B cell (primary cell): ENCODE measurements at regions not wholly inside any gene's neighbourhood (a gene's known extent, or its start where the extent isn't known, plus 50 kb on each side); places are given as distances from the start of the nearest gene placed in this dataset.

Source experiments
- ATAC-seq: fragments of 200-7000 bp; cut with Tn5 transposase; one replicate; pipeline ENCODE4 v1.10.0; 2021; ENCODE audit warnings: low read depth, mild to moderate bottlenecking, moderate number of reproducible peaks, moderate library complexity
- CTCF ChIA-PET: fragments of 350-600 bp; sonication (Branson Sonifier 250); formaldehyde crosslinking; loops from one replicate; lab custom pipeline; 2021; ENCODE audit warnings: antibody characterized with exemption, inconsistent platforms; lab: Charles Lee
- POLR2A ChIA-PET: fragments of 350-600 bp; sonication (Branson Sonifier 250); formaldehyde crosslinking; loops from one replicate; lab custom pipeline; 2021; ENCODE audit warnings: antibody characterized with exemption; lab: Charles Lee
- DNase-seq: peaks from one replicate; pipeline ENCODE4 v3.0.0; 2013
- H2AFZ ChIP-seq: 2 replicates; pipeline ENCODE4 v1.6.1; 2012; ENCODE audit warnings: mild to moderate bottlenecking, low read depth, low read length; ENCODE audit not compliant: insufficient read depth, poor library complexity, severe bottlenecking
- H3K27ac ChIP-seq, 2 donors: 1 replicate in 1 of 2; 2 replicates in 1 of 2; pipeline ENCODE4 v1.5.1; 2012 to 2013; ENCODE audit warnings: low read length in 2 of 2, mild to moderate bottlenecking in 2 of 2, moderate library complexity in 1 of 2
- H3K27me3 ChIP-seq, 4 experiments: fragments of 200-600 bp in 1 of 4; sonication (generic) in 1 of 4; replicated peaks in 1 of 4; 1 replicate in 2 of 4; 2 replicates in 2 of 4; pipeline versions ENCODE4 v1.6.1 to v1.7.0; 2013 to 2016; ENCODE audit warnings: low read length in 3 of 4, mild to moderate bottlenecking in 2 of 4, mixed read lengths in 1 of 4, moderate library complexity in 1 of 4; ENCODE audit not compliant: insufficient read depth in 4 of 4, control insufficient read depth in 3 of 4; ENCODE audit errors: control extremely low read depth in 1 of 4
- H3K36me3 ChIP-seq, 2 experiments: replicated peaks in 1 of 2; 1 replicate in 1 of 2; 2 replicates in 1 of 2; pipeline versions ENCODE4 v1.6.1 to v1.7.1; 2013; ENCODE audit warnings: low read length in 1 of 2; ENCODE audit not compliant: insufficient read depth in 2 of 2, control insufficient read depth in 1 of 2; ENCODE audit errors: control extremely low read depth in 1 of 2, extremely low read depth in 1 of 2
- H3K4me1 ChIP-seq, 2 donors: fragments of 200-600 bp in 1 of 2; sonication (generic) in 1 of 2; 1 replicate in 1 of 2; 2 replicates in 1 of 2; pipeline versions ENCODE4 v1.5.1 to v1.6.1; 2013 to 2017; ENCODE audit warnings: low read length in 2 of 2; ENCODE audit not compliant: control insufficient read depth in 2 of 2, insufficient read depth in 2 of 2
- H3K4me2 ChIP-seq: replicated peaks from 2 replicates; pipeline ENCODE3; 2012; ENCODE audit warnings: mild to moderate bottlenecking, low read depth, low read length; ENCODE audit not compliant: poor library complexity, severe bottlenecking
- H3K4me3 ChIP-seq, 5 experiments: fragments of 200-600 bp in 1 of 5; sonication (generic) in 1 of 5; 1 replicate in 3 of 5; 2 replicates in 2 of 5; pipeline versions ENCODE4 v1.5.1 to v1.7.0; 2011 to 2016; ENCODE audit warnings: low read length in 4 of 5, mild to moderate bottlenecking in 4 of 5, low read depth in 2 of 5, control low read depth in 1 of 5, moderate library complexity in 1 of 5; ENCODE audit not compliant: insufficient read depth in 1 of 5; ENCODE audit errors: control extremely low read depth in 1 of 5, extremely low read depth in 1 of 5
- H3K79me2 ChIP-seq: fragments of 200-600 bp; sonication (generic); one replicate; pipeline ENCODE4 v1.6.0; 2016; ENCODE audit warnings: low read length; ENCODE audit not compliant: control insufficient read depth, insufficient read depth
- H3K9ac ChIP-seq: fragments of 200-600 bp; sonication (generic); 2 replicates; pipeline ENCODE4 v1.6.1; 2017; ENCODE audit warnings: mild to moderate bottlenecking, low read length, moderate library complexity
- H3K9me3 ChIP-seq, 3 donors: one replicate each; pipeline versions ENCODE4 v1.6.1 to v1.7.1; 2013; ENCODE audit warnings: low read length in 2 of 3; ENCODE audit not compliant: control insufficient read depth in 2 of 3, insufficient read depth in 1 of 3; ENCODE audit errors: control extremely low read depth in 1 of 3
- H4K20me1 ChIP-seq: 2 replicates; pipeline ENCODE4 v1.6.0; 2012; ENCODE audit warnings: mild to moderate bottlenecking, low read length; ENCODE audit not compliant: insufficient read depth, control insufficient read depth, poor library complexity, severe bottlenecking
- H3K27ac Mint-ChIP-seq: one replicate; pipeline ENCODE4 v1.8.0; 2021; ENCODE audit warnings: mixed read lengths
- H3K27me3 Mint-ChIP-seq: one replicate; pipeline ENCODE4 v1.8.0; 2021; ENCODE audit warnings: mixed read lengths
- H3K4me1 Mint-ChIP-seq: one replicate; pipeline ENCODE4 v1.8.0; 2021; ENCODE audit warnings: mixed read lengths
- H3K4me3 Mint-ChIP-seq: one replicate; pipeline ENCODE4 v1.8.0; 2021; ENCODE audit warnings: mixed read lengths
- H3K9me3 Mint-ChIP-seq: one replicate; pipeline ENCODE4 v1.8.0; 2022; ENCODE audit warnings: mixed read lengths; ENCODE audit not compliant: insufficient read depth
- CTCF ChIP-seq: fragments of 200-600 bp; IDR thresholded peaks from one replicate; pipeline ENCODE4 v1.8.0; 2022; ENCODE audit warnings: antibody characterized with exemption, mild to moderate bottlenecking
- EZH2 ChIP-seq: IDR thresholded peaks from 2 replicates; pipeline ENCODE4 v1.6.1; 2012; ENCODE audit warnings: borderline replicate concordance, low read depth, mild to moderate bottlenecking, moderate library complexity, low read length; ENCODE audit not compliant: insufficient read depth, poor library complexity, severe bottlenecking
- WGBS: methylation state at CpG from one replicate; pipeline ENCODE4 v1.1.5; 2013; ENCODE audit warnings: missing lambda C conversion rate; ENCODE audit not compliant: insufficient coverage; 5-methylcytosine and 5-hydroxymethylcytosine counted together
- intact Hi-C: fragments of 100-400 bp; cut with micrococcal nuclease; formaldehyde crosslinking; loops from one replicate; pipeline ENCODE4 v1.10.0; 2022

- H3K4me3 ChIP-seq = no peak overlapping the region
- intact Hi-C loops = no loop called here
- H4K20me1 ChIP-seq = no peaks in the 10 kb centered on the region
- ChIA-PET POLR2A (no interaction called here), CTCF (no interaction called here)
- no peaks in the 10 kb centered on the region for H3K9me3 ChIP-seq
- no peaks in the 10 kb centered on the region for H3K36me3 ChIP-seq
- Mint-ChIP-seq H3K4me3 (no peak overlapping the region), H3K27me3 (no peaks in the 10 kb centered on the region), H3K4me1 (no peaks in the 10 kb centered on the region), H3K27ac (no peak overlapping the region), H3K9me3 (no peaks in the 10 kb centered on the region)
- no peak overlapping the region for H3K4me2 ChIP-seq
- no peak overlapping the region for H2AFZ ChIP-seq
- TF ChIP-seq EZH2 (no peak), CTCF (no peak)
- H3K4me1 ChIP-seq = no peaks in the 10 kb centered on the region
- H3K27ac ChIP-seq = no peak overlapping the region
- H3K79me2 ChIP-seq = no peaks in the 10 kb centered on the region
- DNase-seq = no peak
- no peak overlapping the region for H3K9ac ChIP-seq
- ATAC-seq = no peak
- 90% methylated on average over 2 of the region's 5 CpGs for WGBS
- H3K27me3 ChIP-seq = no peaks in the 10 kb centered on the region
Observed at GRCh38 chr5:125579182-125579581, 832.7 kb upstream of the ZNF608 start.

- ATAC-seq = no peak
Observed at GRCh38 chr5:125581311-125581710, 834.9 kb upstream of the ZNF608 start.

More at GRCh38 chr5:125581311-125581710, 834.9 kb upstream of the ZNF608 start:
- no peak overlapping the region for H3K4me3 ChIP-seq
- H2AFZ ChIP-seq = no peak overlapping the region
- no peaks in the 10 kb centered on the region for H4K20me1 ChIP-seq
- no peaks in the 10 kb centered on the region for H3K4me1 ChIP-seq
- H3K27ac ChIP-seq = no peak overlapping the region
- no peak overlapping the region for H3K9ac ChIP-seq
- H3K27me3 ChIP-seq = no peaks in the 10 kb centered on the region
- no peaks in the 10 kb centered on the region for H3K4me1 Mint-ChIP-seq
- no peaks in the 10 kb centered on the region for H3K36me3 ChIP-seq
- no peak overlapping the region for H3K4me2 ChIP-seq
- H3K9me3 Mint-ChIP-seq = no peaks in the 10 kb centered on the region
- H3K27me3 Mint-ChIP-seq = no peaks in the 10 kb centered on the region
- CTCF ChIA-PET = no interaction called here
- no peak for DNase-seq
- TF ChIP-seq EZH2 (no peak), CTCF (no peak)
- H3K4me3 Mint-ChIP-seq = no peak overlapping the region
- intact Hi-C loops = no loop called here
- H3K27ac Mint-ChIP-seq = no peak overlapping the region
- POLR2A ChIA-PET = no interaction called here
- peaks cover 0 to 7% (median 0%) of the 10 kb centered on the region in 3 donors for H3K9me3 ChIP-seq
- no peaks in the 10 kb centered on the region for H3K79me2 ChIP-seq
